Endodermal cell (in vitro differentiated cells): ENCODE measurements at regions not wholly inside any gene's neighbourhood (a gene's known extent, or its start where the extent isn't known, plus 50 kb on each side); places are given as distances from the start of the nearest gene placed in this dataset.

Experiments used
- DNase-seq: peaks from one replicate; pipeline ENCODE4 v3.0.0-alpha.2; 2017
- H3K27ac ChIP-seq: 2 replicates; pipeline ENCODE4 v1.5.1; 2013; ENCODE audit warnings: mild to moderate bottlenecking, low read depth, low read length, moderate library complexity
- H3K27me3 ChIP-seq: 2 replicates; pipeline ENCODE4 v1.6.1; 2013; ENCODE audit warnings: mild to moderate bottlenecking, low read length, moderate library complexity; ENCODE audit not compliant: insufficient read depth, control insufficient read depth, poor library complexity, severe bottlenecking
- H3K36me3 ChIP-seq: 2 replicates; pipeline ENCODE4 v1.7.0; 2013; ENCODE audit warnings: mild to moderate bottlenecking, low read length, moderate library complexity; ENCODE audit not compliant: control insufficient read depth, insufficient read depth
- H3K4me1 ChIP-seq: one replicate; pipeline ENCODE4 v1.7.0; 2013; ENCODE audit warnings: low read length; ENCODE audit not compliant: control insufficient read depth, insufficient read depth
- H3K4me3 ChIP-seq: 2 replicates; pipeline ENCODE4 v1.5.1; 2013; ENCODE audit warnings: mild to moderate bottlenecking, low read length, moderate library complexity
- H3K9ac ChIP-seq: 2 replicates; pipeline ENCODE4 v1.6.1; 2013; ENCODE audit warnings: mild to moderate bottlenecking, low read length, moderate library complexity; ENCODE audit not compliant: poor library complexity, severe bottlenecking; ENCODE audit errors: extremely low read depth
- H3K9me3 ChIP-seq: 2 replicates; pipeline ENCODE4 v1.6.1; 2013; ENCODE audit warnings: mild to moderate bottlenecking, low read length, moderate library complexity; ENCODE audit not compliant: control insufficient read depth
- H3K27ac Mint-ChIP-seq: 2 replicates; pipeline ENCODE4 v1.8.0; 2020; ENCODE audit warnings: mixed read lengths
- H3K27me3 Mint-ChIP-seq: 2 replicates; pipeline ENCODE4 v1.8.0; 2021; ENCODE audit warnings: mild to moderate bottlenecking, mixed read lengths; ENCODE audit not compliant: insufficient read depth
- H3K36me3 Mint-ChIP-seq: 2 replicates; pipeline ENCODE4 v1.8.0; 2020; ENCODE audit warnings: low read depth, mixed read lengths
- H3K4me1 Mint-ChIP-seq: 2 replicates; pipeline ENCODE4 v1.8.0; 2020; ENCODE audit warnings: mixed read lengths
- H3K4me3 Mint-ChIP-seq: 2 replicates; pipeline ENCODE4 v1.8.0; 2020; ENCODE audit warnings: mild to moderate bottlenecking, moderate library complexity, mixed read lengths
- H3K9me3 Mint-ChIP-seq: 2 replicates; pipeline ENCODE4 v1.8.0; 2020; ENCODE audit warnings: mild to moderate bottlenecking, mixed read lengths
- WGBS, 2 experiments: methylation state at CpG; one replicate each; pipeline versions ENCODE4 v1.1.5 to v1.1.7; 2013; ENCODE audit warnings: missing lambda C conversion rate in 2 of 2, mixed read lengths in 1 of 2; ENCODE audit not compliant: insufficient coverage in 1 of 2, insufficient read length in 1 of 2; 5-methylcytosine and 5-hydroxymethylcytosine counted together
- TF ChIP-seq, protein P1 (sequence below): fragments of 200-600 bp; sonication (generic); conservative IDR thresholded peaks from 2 replicates; pipeline ENCODE4 v1.5.0; 2021; ENCODE audit warnings: antibody characterized with exemption, mild to moderate bottlenecking

DNA sequence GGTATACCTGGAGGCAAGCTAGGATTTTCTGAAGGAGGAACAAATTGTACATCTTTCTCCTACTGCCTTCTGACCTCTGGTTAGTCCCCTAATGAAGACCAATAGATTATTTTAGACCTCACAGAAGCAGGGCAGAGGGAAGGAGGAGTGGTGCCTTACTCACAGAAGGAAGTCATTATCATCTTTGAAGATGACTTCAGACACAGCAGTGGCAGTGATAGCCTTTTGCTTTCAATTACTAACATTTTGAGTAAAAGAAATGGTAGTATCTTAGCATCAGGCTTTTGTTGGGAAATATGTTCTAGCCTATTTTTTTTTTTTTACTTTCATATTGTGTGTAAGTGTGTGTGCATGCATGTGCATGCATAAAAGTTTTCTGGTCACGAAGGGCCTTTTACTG is 164.2 kb upstream of the PLN start:
- no peaks in the 10 kb centered on the region for H3K9me3 Mint-ChIP-seq
- no peaks in the 10 kb centered on the region for H3K27me3 ChIP-seq

DNA sequence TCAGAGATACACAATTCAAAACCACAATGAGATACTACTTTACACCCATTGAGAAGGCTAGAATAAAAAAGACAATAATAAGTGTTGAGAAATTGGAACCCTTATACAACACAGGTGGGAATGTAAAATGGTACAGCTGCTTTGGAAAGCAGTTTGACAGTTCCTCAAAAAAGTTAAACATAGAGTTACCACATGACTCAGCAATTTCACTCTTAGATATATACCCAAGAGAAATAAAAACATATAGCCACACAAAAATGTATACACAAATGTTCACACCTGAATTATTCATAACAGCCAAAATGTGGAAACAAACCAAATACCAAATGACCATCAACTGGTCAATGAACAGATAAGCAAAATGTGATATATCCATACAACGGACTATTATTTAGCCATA is 161.1 kb upstream of the PLN start:
- peaks cover 2% of the 10 kb centered on the region for H3K4me1 Mint-ChIP-seq
- no peaks in the 10 kb centered on the region for H3K27me3 ChIP-seq
- no peak overlapping the region for H3K27ac Mint-ChIP-seq
- no peaks in the 10 kb centered on the region for H3K9me3 ChIP-seq
- H3K4me3 Mint-ChIP-seq, result no peak overlapping the region
- no peak overlapping the region for H3K4me3 ChIP-seq
- H3K27me3 Mint-ChIP-seq, result no peaks in the 10 kb centered on the region
- no peaks in the 10 kb centered on the region for H3K4me1 ChIP-seq
- TF ChIP-seq, protein P1, sequence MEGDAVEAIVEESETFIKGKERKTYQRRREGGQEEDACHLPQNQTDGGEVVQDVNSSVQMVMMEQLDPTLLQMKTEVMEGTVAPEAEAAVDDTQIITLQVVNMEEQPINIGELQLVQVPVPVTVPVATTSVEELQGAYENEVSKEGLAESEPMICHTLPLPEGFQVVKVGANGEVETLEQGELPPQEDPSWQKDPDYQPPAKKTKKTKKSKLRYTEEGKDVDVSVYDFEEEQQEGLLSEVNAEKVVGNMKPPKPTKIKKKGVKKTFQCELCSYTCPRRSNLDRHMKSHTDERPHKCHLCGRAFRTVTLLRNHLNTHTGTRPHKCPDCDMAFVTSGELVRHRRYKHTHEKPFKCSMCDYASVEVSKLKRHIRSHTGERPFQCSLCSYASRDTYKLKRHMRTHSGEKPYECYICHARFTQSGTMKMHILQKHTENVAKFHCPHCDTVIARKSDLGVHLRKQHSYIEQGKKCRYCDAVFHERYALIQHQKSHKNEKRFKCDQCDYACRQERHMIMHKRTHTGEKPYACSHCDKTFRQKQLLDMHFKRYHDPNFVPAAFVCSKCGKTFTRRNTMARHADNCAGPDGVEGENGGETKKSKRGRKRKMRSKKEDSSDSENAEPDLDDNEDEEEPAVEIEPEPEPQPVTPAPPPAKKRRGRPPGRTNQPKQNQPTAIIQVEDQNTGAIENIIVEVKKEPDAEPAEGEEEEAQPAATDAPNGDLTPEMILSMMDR, result no peak
- no peaks in the 10 kb centered on the region for H3K36me3 ChIP-seq
- no peak overlapping the region for H3K9ac ChIP-seq
- no peaks in the 10 kb centered on the region for H3K9me3 Mint-ChIP-seq
- WGBS, 2 experiments, result 92% methylated on average over 1 of the region's 1 CpG; no CpG with 5 or more reads in 1 of the 2 experiments
- no peak overlapping the region for H3K27ac ChIP-seq
- H3K36me3 Mint-ChIP-seq, result no peaks in the 10 kb centered on the region
- DNase-seq, result no peak

More for the DNA sequence above, 164.2 kb upstream of the PLN start:
- H3K9ac ChIP-seq, result no peak overlapping the region
- Mint-ChIP-seq H3K27ac (no peak overlapping the region), H3K4me1 (no peaks in the 10 kb centered on the region), H3K27me3 (no peaks in the 10 kb centered on the region), H3K4me3 (no peak overlapping the region), H3K36me3 (no peaks in the 10 kb centered on the region)
- H3K9me3 ChIP-seq, result no peaks in the 10 kb centered on the region
- no peak for DNase-seq
- no peak overlapping the region for H3K4me3 ChIP-seq
- no peak overlapping the region for H3K27ac ChIP-seq
- no peaks in the 10 kb centered on the region for H3K4me1 ChIP-seq
- TF ChIP-seq, protein P1, result no peak
- 90% methylated on average over 1 of the region's 1 CpG; no CpG with 5 or more reads in 1 of the 2 experiments for WGBS, 2 experiments
- no peaks in the 10 kb centered on the region for H3K36me3 ChIP-seq

DNA sequence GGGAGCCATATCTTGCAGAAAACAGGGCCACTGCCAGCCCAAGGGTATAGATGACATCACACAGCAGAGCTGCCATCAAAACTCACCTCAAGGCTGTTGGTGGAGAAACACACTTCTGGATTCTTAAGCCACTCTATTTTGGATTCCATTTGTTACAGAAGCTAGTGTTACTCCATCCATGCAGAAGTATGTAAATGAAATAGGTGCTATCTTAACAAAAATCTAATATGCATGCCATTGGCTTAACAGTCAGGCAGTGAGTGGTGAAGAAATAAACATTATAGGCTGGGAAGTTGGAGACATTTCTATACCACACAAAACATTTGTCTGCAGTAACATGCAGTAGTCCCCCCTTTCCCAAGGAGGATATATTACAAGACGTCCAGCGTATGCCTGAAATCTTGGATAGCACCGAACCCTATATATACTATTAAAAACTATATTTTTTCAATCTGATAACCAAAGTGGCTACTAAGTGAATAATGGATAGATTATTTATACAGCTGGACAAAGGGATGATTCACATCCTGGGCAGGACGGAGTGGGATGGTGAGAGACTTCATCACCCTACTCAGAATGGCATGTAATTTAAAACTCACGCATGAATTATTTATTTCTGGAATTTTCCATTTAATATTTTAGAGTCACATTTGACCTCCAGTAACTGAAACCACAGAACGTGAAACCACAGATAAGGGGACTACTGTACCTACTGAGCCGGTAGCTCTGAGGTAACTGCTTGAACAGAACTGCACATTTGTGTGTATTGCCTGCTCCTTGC is 160.0 kb upstream of the PLN start:
- H3K27ac Mint-ChIP-seq, result no peak overlapping the region
- H3K4me3 ChIP-seq, result no peak overlapping the region
- H3K36me3 ChIP-seq, result no peaks in the 10 kb centered on the region
- no peaks in the 10 kb centered on the region for H3K27me3 Mint-ChIP-seq
- TF ChIP-seq, protein P1, result no peak
- no peaks in the 10 kb centered on the region for H3K9me3 ChIP-seq
- no peaks in the 10 kb centered on the region for H3K9me3 Mint-ChIP-seq
- DNase-seq, result no peak
- no peaks in the 10 kb centered on the region for H3K36me3 Mint-ChIP-seq
- no peak overlapping the region for H3K9ac ChIP-seq
- peaks cover 2% of the 10 kb centered on the region for H3K4me1 Mint-ChIP-seq
- no peaks in the 10 kb centered on the region for H3K4me1 ChIP-seq
- H3K4me3 Mint-ChIP-seq, result no peak overlapping the region
- 94 to 100% methylated on average over 3 to 6 of the region's 7 CpGs for WGBS, 2 experiments
- no peak overlapping the region for H3K27ac ChIP-seq
- H3K27me3 ChIP-seq, result no peaks in the 10 kb centered on the region
